Left lung (tissue), 4 donors: ENCODE measurements at regions not wholly inside any gene's neighbourhood (a gene's known extent, or its start where the extent isn't known, plus 50 kb on each side); places are given as distances from the start of the nearest gene placed in this dataset.

ENCODE experiments used
- ATAC-seq: fragments of 200-7000 bp; cut with Tn5 transposase; one replicate; pipeline ENCODE4 v1.9.1; 2020; ENCODE audit warnings: moderate library complexity
- DNase-seq, 4 donors: peaks; one replicate each; pipeline ENCODE4 v3.0.0-alpha.2; 2013 to 2020
- H3K27ac ChIP-seq, 2 donors: fragments of 200-600 bp; sonication (generic) in 1 of 2; one replicate each; pipeline versions ENCODE4 v1.5.0 to v1.8.0; 2020 to 2021
- H3K27me3 ChIP-seq, 2 donors: fragments of 200-600 bp; sonication (generic) in 1 of 2; one replicate each; pipeline versions ENCODE4 v1.5.0 to v1.8.0; 2020 to 2021
- H3K36me3 ChIP-seq, 2 donors: fragments of 200-600 bp; sonication (generic) in 1 of 2; one replicate each; pipeline versions ENCODE4 v1.5.0 to v1.8.0; 2020 to 2021
- H3K4me1 ChIP-seq, 2 donors: fragments of 200-600 bp; one replicate each; pipeline ENCODE4 v1.8.0; 2021
- H3K4me3 ChIP-seq, 2 donors: fragments of 200-600 bp; sonication (generic) in 1 of 2; one replicate each; pipeline versions ENCODE4 v1.5.0 to v1.8.0; 2020 to 2021; ENCODE audit warnings: mild to moderate bottlenecking in 1 of 2
- H3K9me3 ChIP-seq, 2 donors: fragments of 200-600 bp; sonication (generic) in 1 of 2; one replicate each; pipeline versions ENCODE4 v1.5.0 to v1.8.0; 2020 to 2021
- intact Hi-C, 2 donors: fragments of 100-400 bp; cut with DNase I; formaldehyde crosslinking; loops; one replicate each; pipeline versions ENCODE4 v1.11.2 to v1.14.2; 2022
- TF ChIP-seq, protein P1 (sequence below), 2 donors: fragments of 200-600 bp; sonication (generic) in 1 of 2; IDR thresholded peaks; one replicate each; pipeline versions ENCODE4 v1.5.0 to v1.8.0; 2021; ENCODE audit warnings: antibody characterized with exemption in 2 of 2
- donor health status: DM: no; HTN: yes; CAD: no.
- donor health status: DM: no; HTN: no; CAD: no.

DNA sequence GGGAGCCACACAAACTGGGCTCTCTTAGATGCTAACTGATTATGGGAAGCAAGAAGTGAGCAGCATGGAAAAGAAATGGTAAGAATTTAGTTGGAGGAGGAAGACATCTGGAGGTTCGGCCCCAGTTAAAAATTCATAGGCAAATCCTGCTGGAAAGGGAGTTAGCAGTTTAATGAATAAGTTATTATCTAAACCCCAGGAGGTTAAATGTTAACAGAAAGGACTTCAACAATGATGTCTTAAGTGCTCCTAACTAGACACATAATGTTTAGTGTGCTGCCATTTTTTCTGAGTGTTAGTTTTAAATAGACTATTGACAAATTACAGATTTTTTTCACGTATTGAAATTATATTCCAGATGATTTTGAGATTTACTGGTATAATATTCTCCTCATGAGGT is 1265.3 kb upstream of the ADGRL2 start:
- ATAC-seq (no peak), DNase-seq (no peak)
- intact Hi-C loops = no loop called here
- H3K27me3 ChIP-seq = no peaks in the 10 kb centered on the region
- TF ChIP-seq, protein P1, sequence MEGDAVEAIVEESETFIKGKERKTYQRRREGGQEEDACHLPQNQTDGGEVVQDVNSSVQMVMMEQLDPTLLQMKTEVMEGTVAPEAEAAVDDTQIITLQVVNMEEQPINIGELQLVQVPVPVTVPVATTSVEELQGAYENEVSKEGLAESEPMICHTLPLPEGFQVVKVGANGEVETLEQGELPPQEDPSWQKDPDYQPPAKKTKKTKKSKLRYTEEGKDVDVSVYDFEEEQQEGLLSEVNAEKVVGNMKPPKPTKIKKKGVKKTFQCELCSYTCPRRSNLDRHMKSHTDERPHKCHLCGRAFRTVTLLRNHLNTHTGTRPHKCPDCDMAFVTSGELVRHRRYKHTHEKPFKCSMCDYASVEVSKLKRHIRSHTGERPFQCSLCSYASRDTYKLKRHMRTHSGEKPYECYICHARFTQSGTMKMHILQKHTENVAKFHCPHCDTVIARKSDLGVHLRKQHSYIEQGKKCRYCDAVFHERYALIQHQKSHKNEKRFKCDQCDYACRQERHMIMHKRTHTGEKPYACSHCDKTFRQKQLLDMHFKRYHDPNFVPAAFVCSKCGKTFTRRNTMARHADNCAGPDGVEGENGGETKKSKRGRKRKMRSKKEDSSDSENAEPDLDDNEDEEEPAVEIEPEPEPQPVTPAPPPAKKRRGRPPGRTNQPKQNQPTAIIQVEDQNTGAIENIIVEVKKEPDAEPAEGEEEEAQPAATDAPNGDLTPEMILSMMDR (IDR thresholded peaks at IDR 0.05) = no peak
- no peaks in the 10 kb centered on the region for H3K4me1 ChIP-seq
- no peaks in the 10 kb centered on the region for H3K36me3 ChIP-seq
- peaks cover 0 to 3% of the 10 kb centered on the region in 2 donors for H3K9me3 ChIP-seq
- H3K4me3 ChIP-seq = no peak overlapping the region
- no peak overlapping the region for H3K27ac ChIP-seq

DNA sequence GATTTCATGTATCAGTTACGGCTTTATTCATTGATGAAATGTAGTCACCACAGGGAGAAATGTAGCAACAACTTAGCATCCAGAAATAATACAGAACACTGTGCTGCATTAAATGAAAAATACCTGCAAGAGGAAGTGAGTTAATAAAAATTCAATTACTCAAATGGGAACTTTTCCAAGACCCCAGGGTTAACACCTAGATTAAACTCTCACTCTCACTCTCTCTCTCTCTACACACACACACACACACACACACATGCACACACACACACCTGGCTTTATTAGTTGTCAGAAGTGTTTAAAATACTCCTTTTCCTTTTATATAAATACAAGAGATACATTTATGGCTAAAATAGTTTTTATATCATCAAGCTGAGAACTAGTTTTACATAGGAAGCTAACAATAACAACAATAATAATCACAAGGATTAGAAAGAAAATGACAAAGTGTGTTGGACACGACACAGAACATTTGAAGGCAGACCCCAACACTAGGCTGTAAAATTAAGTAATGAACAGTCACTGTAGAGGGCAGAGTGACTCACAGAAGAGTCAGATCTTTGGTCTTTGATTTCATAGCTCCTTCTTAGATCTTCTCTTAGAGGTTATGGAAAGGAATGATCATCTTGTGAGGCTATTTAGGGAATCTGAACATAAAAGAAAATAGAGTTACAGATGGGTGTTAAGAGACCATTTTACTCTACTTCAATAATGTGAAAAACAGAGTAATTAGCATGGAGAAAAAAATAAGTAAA is 1266.0 kb upstream of the ADGRL2 start:
- TF ChIP-seq, protein P1 (IDR thresholded peaks at IDR 0.05) = no peak
- no peak for ATAC-seq
- no peak for DNase-seq
- no peaks in the 10 kb centered on the region for H3K27me3 ChIP-seq
- H3K9me3 ChIP-seq = no peaks in the 10 kb centered on the region
- no peaks in the 10 kb centered on the region for H3K36me3 ChIP-seq
- no peak overlapping the region for H3K27ac ChIP-seq
- no peaks in the 10 kb centered on the region for H3K4me1 ChIP-seq
- H3K4me3 ChIP-seq = no peak overlapping the region
- intact Hi-C loops = no loop called here

DNA sequence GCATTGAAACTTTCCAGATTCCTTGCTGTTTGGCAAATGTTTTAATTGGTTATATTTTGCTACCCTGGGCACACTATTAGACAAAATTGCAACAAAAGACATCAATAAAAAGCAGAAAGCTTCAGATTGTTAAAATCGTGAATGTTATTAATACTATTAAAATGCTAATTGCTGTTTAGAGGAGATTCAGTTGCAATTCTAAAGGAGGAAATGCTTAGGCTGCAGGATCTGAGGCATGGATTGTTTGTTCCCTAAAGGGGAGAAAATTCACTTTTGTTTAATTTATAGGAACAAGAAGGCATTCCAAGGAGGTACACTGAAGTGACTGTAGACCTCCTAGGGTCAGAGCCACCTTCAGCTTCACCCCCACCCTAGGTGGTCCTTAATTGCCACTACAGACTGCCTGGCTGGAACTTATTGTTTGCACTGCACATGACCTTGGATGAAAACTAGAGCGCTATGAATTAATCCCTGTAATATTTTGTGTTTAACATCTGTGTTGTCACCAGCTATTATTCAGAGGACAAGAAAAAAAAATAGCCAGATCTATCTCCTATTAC is 1266.9 kb upstream of the ADGRL2 start:
- TF ChIP-seq, protein P1 (IDR thresholded peaks at IDR 0.05) = no peak
- no peak overlapping the region for H3K4me3 ChIP-seq
- intact Hi-C loops = no loop called here
- no peaks in the 10 kb centered on the region for H3K4me1 ChIP-seq
- no peaks in the 10 kb centered on the region for H3K36me3 ChIP-seq
- no peak for ATAC-seq
- no peaks in the 10 kb centered on the region for H3K27me3 ChIP-seq
- no peak for DNase-seq
- H3K27ac ChIP-seq = no peak overlapping the region
- no peaks in the 10 kb centered on the region for H3K9me3 ChIP-seq

DNA sequence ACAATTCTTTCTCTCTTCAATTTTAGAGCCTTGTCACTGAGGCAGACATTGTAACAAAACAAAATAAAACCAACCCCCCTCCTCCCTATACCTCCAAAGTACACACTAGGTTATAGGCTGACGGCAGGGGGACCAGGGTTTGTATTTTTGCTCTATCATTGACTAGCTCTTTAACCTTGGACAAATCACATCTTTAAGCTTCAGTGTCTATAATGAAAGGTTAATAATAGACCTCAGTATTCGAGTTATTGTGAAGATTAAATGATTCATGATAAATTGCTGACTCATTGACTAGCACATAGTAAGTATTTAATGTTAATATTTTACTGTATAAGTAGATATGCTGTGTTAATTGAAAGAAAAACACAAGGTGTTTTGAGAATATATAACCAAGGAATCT is 1267.6 kb upstream of the ADGRL2 start:
- TF ChIP-seq, protein P1 (IDR thresholded peaks at IDR 0.05) = no peak
- H3K27ac ChIP-seq = no peak overlapping the region
- ATAC-seq (no peak), DNase-seq (no peak)
- H3K36me3 ChIP-seq = no peaks in the 10 kb centered on the region
- no peak overlapping the region for H3K4me3 ChIP-seq
- H3K4me1 ChIP-seq = no peaks in the 10 kb centered on the region
- H3K9me3 ChIP-seq = no peaks in the 10 kb centered on the region
- intact Hi-C loops = no loop called here
- no peaks in the 10 kb centered on the region for H3K27me3 ChIP-seq

DNA sequence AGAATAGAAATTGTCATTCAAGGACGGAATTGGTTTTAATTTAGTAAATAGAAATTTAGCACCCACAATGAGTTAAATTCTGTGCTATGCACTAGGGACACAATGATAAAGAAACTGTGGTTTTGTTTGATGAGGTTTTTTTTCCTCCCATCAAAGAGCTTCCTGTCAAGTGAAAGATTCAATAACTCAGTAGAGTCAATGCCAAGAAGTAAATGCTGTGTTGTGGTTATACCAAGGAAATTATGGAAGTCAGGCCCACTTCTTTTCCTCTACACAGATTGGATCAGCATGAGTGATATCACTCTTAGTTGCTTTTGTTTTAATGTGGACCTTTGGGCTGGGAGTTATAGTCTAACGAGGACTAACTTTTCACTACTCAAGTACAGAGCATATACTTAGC is 1269.6 kb upstream of the ADGRL2 start:
- no peak overlapping the region for H3K4me3 ChIP-seq
- DNase-seq (no peak), ATAC-seq (no peak)
- intact Hi-C loops = no loop called here
- TF ChIP-seq, protein P1 (IDR thresholded peaks at IDR 0.05) = no peak
- H3K27me3 ChIP-seq = no peaks in the 10 kb centered on the region
- no peak overlapping the region for H3K27ac ChIP-seq
- no peaks in the 10 kb centered on the region for H3K4me1 ChIP-seq
- no peaks in the 10 kb centered on the region for H3K36me3 ChIP-seq
- no peaks in the 10 kb centered on the region for H3K9me3 ChIP-seq
